ENCODE measurements at regions not wholly inside any gene's neighbourhood (a gene's known extent, or its start where the extent isn't known, plus 50 kb on each side); places are given as distances from the start of the nearest gene placed in this dataset.

- TF ChIP-seq POLR2AphosphoS5 (IDR thresholded peaks at IDR 0.05) = no peak
- TF ChIP-seq, protein P1, sequence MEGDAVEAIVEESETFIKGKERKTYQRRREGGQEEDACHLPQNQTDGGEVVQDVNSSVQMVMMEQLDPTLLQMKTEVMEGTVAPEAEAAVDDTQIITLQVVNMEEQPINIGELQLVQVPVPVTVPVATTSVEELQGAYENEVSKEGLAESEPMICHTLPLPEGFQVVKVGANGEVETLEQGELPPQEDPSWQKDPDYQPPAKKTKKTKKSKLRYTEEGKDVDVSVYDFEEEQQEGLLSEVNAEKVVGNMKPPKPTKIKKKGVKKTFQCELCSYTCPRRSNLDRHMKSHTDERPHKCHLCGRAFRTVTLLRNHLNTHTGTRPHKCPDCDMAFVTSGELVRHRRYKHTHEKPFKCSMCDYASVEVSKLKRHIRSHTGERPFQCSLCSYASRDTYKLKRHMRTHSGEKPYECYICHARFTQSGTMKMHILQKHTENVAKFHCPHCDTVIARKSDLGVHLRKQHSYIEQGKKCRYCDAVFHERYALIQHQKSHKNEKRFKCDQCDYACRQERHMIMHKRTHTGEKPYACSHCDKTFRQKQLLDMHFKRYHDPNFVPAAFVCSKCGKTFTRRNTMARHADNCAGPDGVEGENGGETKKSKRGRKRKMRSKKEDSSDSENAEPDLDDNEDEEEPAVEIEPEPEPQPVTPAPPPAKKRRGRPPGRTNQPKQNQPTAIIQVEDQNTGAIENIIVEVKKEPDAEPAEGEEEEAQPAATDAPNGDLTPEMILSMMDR (IDR thresholded peaks at IDR 0.05) = no peak
- no peak for TF ChIP-seq POLR2A (IDR thresholded peaks at IDR 0.05)
- TF ChIP-seq EP300 (IDR thresholded peaks at IDR 0.05) = no peak
These were observed 144.6 kb upstream of the VEPH1 start for GRCh38 chr3:157647820-157648219.

All from upper lobe of left lung (tissue), 4 donors.